ENCODE measurements at regions not wholly inside any gene's neighbourhood (a gene's known extent, or its start where the extent isn't known, plus 50 kb on each side); places are given as distances from the start of the nearest gene placed in this dataset.

- TF ChIP-seq, protein P1, sequence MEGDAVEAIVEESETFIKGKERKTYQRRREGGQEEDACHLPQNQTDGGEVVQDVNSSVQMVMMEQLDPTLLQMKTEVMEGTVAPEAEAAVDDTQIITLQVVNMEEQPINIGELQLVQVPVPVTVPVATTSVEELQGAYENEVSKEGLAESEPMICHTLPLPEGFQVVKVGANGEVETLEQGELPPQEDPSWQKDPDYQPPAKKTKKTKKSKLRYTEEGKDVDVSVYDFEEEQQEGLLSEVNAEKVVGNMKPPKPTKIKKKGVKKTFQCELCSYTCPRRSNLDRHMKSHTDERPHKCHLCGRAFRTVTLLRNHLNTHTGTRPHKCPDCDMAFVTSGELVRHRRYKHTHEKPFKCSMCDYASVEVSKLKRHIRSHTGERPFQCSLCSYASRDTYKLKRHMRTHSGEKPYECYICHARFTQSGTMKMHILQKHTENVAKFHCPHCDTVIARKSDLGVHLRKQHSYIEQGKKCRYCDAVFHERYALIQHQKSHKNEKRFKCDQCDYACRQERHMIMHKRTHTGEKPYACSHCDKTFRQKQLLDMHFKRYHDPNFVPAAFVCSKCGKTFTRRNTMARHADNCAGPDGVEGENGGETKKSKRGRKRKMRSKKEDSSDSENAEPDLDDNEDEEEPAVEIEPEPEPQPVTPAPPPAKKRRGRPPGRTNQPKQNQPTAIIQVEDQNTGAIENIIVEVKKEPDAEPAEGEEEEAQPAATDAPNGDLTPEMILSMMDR (IDR thresholded peaks at IDR 0.05), result no peak
- no peak for TF ChIP-seq POLR2A (IDR thresholded peaks at IDR 0.05)
Measured at GRCh38 chrY:7141477-7141876, 229.9 kb upstream of the AMELY start.
